H9 (cell line): ENCODE measurements at regions not wholly inside any gene's neighbourhood (a gene's known extent, or its start where the extent isn't known, plus 50 kb on each side); places are given as distances from the start of the nearest gene placed in this dataset.

Experiments
- DNase-seq: peaks from one replicate; pipeline ENCODE4 v3.0.0-alpha.2; 2017
- H2AFZ ChIP-seq: one replicate; pipeline ENCODE4 v1.6.1; 2013; ENCODE audit warnings: mild to moderate bottlenecking, low read length, control low read depth, moderate library complexity
- H2AK5ac ChIP-seq: 2 replicates; pipeline ENCODE4 v1.6.1; 2013; ENCODE audit warnings: low read length, control low read depth, mixed read lengths; ENCODE audit not compliant: insufficient read length
- H2BK120ac ChIP-seq: one replicate; pipeline ENCODE4 v1.6.1; 2013; ENCODE audit warnings: low read depth, mild to moderate bottlenecking, low read length, control low read depth, inconsistent platforms; ENCODE audit not compliant: poor library complexity, severe bottlenecking
- H2BK12ac ChIP-seq: 2 replicates; pipeline ENCODE4 v1.6.1; 2013; ENCODE audit warnings: low read length, control low read depth, mixed read lengths, low read depth; ENCODE audit not compliant: insufficient read length
- H2BK15ac ChIP-seq: 2 replicates; pipeline ENCODE4 v1.6.1; 2013; ENCODE audit warnings: low read depth, low read length, control low read depth
- H2BK20ac ChIP-seq: one replicate; pipeline ENCODE4 v1.6.1; 2013; ENCODE audit warnings: low read depth, mild to moderate bottlenecking, low read length, control low read depth, inconsistent platforms; ENCODE audit not compliant: poor library complexity, severe bottlenecking
- H2BK5ac ChIP-seq: 2 replicates; pipeline ENCODE4 v1.6.1; 2013; ENCODE audit warnings: low read length, control low read depth, mixed read lengths; ENCODE audit not compliant: insufficient read length
- H3K14ac ChIP-seq: 2 replicates; pipeline ENCODE4 v1.6.1; 2013; ENCODE audit warnings: low read length, control low read depth; ENCODE audit not compliant: insufficient read depth
- H3K18ac ChIP-seq: 2 replicates; pipeline ENCODE4 v1.6.1; 2013; ENCODE audit warnings: low read depth, mild to moderate bottlenecking, mixed read lengths, low read length, control low read depth; ENCODE audit not compliant: insufficient read length
- H3K23ac ChIP-seq: 2 replicates; pipeline ENCODE4 v1.6.1; 2013; ENCODE audit warnings: low read length, control low read depth, mixed read lengths, low read depth; ENCODE audit not compliant: insufficient read length
- H3K23me2 ChIP-seq: 2 replicates; pipeline ENCODE4 v1.6.1; 2013; ENCODE audit warnings: low read depth, mild to moderate bottlenecking, mixed read lengths, low read length, control low read depth; ENCODE audit not compliant: insufficient read length, poor library complexity, severe bottlenecking
- H3K27ac ChIP-seq: 2 replicates; pipeline ENCODE4 v1.5.1; 2013; ENCODE audit warnings: low read length, control low read depth, mixed read lengths, low read depth; ENCODE audit not compliant: insufficient read length
- H3K27me3 ChIP-seq: 2 replicates; pipeline ENCODE4 v1.6.1; 2013; ENCODE audit warnings: low read length, control low read depth, inconsistent platforms; ENCODE audit not compliant: insufficient read depth
- H3K4ac ChIP-seq: 2 replicates; pipeline ENCODE4 v1.6.1; 2013; ENCODE audit warnings: low read depth, mild to moderate bottlenecking, control low read depth, inconsistent platforms, low read length, moderate library complexity
- H3K4me1 ChIP-seq: 2 replicates; pipeline ENCODE4 v1.6.1; 2013; ENCODE audit warnings: low read length, control low read depth, inconsistent platforms; ENCODE audit not compliant: insufficient read depth
- H3K4me2 ChIP-seq: 2 replicates; pipeline ENCODE4 v1.6.1; 2013; ENCODE audit warnings: low read length, control low read depth, mixed read lengths; ENCODE audit not compliant: insufficient read length, insufficient read depth
- H3K56ac ChIP-seq: 2 replicates; pipeline ENCODE4 v1.6.1; 2013; ENCODE audit warnings: low read depth, mild to moderate bottlenecking, mixed read lengths, low read length, control low read depth; ENCODE audit not compliant: insufficient read length
- H3K79me1 ChIP-seq: 2 replicates; pipeline ENCODE4 v1.6.1; 2013; ENCODE audit warnings: low read depth, mild to moderate bottlenecking, moderate library complexity, low read length, control low read depth, inconsistent platforms; ENCODE audit not compliant: insufficient read depth, poor library complexity, severe bottlenecking
- H3K79me2 ChIP-seq: 2 replicates; pipeline ENCODE4 v1.6.1; 2013; ENCODE audit warnings: low read length, control low read depth, inconsistent platforms; ENCODE audit not compliant: insufficient read depth
- H3K9ac ChIP-seq: 2 replicates; pipeline ENCODE4 v1.6.1; 2013; ENCODE audit warnings: low read length, control low read depth, mixed read lengths; ENCODE audit not compliant: insufficient read length; ENCODE audit errors: extremely low read depth
- H3K9me3 ChIP-seq: one replicate; pipeline ENCODE4 v1.6.1; 2013; ENCODE audit warnings: low read depth, low read length, inconsistent platforms; ENCODE audit not compliant: control insufficient read depth
- H3T11ph ChIP-seq: one replicate; pipeline ENCODE4 v1.6.1; 2013; ENCODE audit warnings: mild to moderate bottlenecking, low read length, control low read depth, inconsistent platforms
- H4K20me1 ChIP-seq: one replicate; pipeline ENCODE4 v1.6.1; 2013; ENCODE audit not compliant: control insufficient read depth, insufficient read length, insufficient read depth
- H4K5ac ChIP-seq: 2 replicates; pipeline ENCODE4 v1.6.1; 2013; ENCODE audit warnings: low read depth, mild to moderate bottlenecking, mixed read lengths, low read length, control low read depth; ENCODE audit not compliant: insufficient read length
- H4K8ac ChIP-seq: replicated peaks from 2 replicates; pipeline ENCODE4 v1.6.1; 2013; ENCODE audit warnings: low read length, control low read depth, mixed read lengths, low read depth; ENCODE audit not compliant: insufficient read length
- H4K91ac ChIP-seq: 2 replicates; pipeline ENCODE4 v1.6.1; 2013; ENCODE audit warnings: low read depth, mild to moderate bottlenecking, moderate library complexity, mixed read lengths, low read length, control low read depth; ENCODE audit not compliant: insufficient read length
- H3K27ac Mint-ChIP-seq, 3 experiments: 2 replicates in 2 of 3; 3 replicates in 1 of 3; pipeline ENCODE4 v1.8.0; 2020 to 2021; ENCODE audit warnings: mixed read lengths in 3 of 3, mild to moderate bottlenecking in 1 of 3, moderate library complexity in 1 of 3
- H3K27me3 Mint-ChIP-seq: 2 replicates; pipeline ENCODE4 v1.8.0; 2021; ENCODE audit warnings: low read depth, mild to moderate bottlenecking, moderate library complexity, mixed read lengths
- H3K36me3 Mint-ChIP-seq, 3 experiments: 2 replicates in 2 of 3; 3 replicates in 1 of 3; pipeline ENCODE4 v1.8.0; 2020 to 2021; ENCODE audit warnings: low read depth in 3 of 3, mixed read lengths in 3 of 3; ENCODE audit not compliant: insufficient read depth in 1 of 3
- H3K4me1 Mint-ChIP-seq, 2 experiments: 2 replicates each; pipeline ENCODE4 v1.8.0; 2020; ENCODE audit warnings: mixed read lengths in 2 of 2
- H3K4me3 Mint-ChIP-seq, 2 experiments: 2 replicates in 1 of 2; 3 replicates in 1 of 2; pipeline ENCODE4 v1.8.0; 2020 to 2021; ENCODE audit warnings: mild to moderate bottlenecking in 2 of 2, mixed read lengths in 2 of 2, moderate library complexity in 1 of 2
- H3K9me3 Mint-ChIP-seq, 2 experiments: 2 replicates in 1 of 2; 3 replicates in 1 of 2; pipeline ENCODE4 v1.8.0; 2020; ENCODE audit warnings: mild to moderate bottlenecking in 2 of 2, mixed read lengths in 2 of 2, moderate library complexity in 1 of 2
- CTCF ChIP-seq: fragments of 200-600 bp; sonication (generic); conservative IDR thresholded peaks from 3 replicates; pipeline ENCODE4 v1.8.0; 2021; ENCODE audit warnings: antibody characterized with exemption, mild to moderate bottlenecking
- WGBS: extraction: QIAGEN DNeasy Blood & Tissue Kit; methylation state at CpG from one replicate; pipeline ENCODE4 v1.1.7; 2013; ENCODE audit warnings: missing lambda C conversion rate, low lambda C conversion rate, mixed read lengths; ENCODE audit not compliant: insufficient read length; ENCODE audit errors: extremely low coverage; 5-methylcytosine and 5-hydroxymethylcytosine counted together

- TF ChIP-seq CTCF, result peak; percentile 30; the same call in 2 of the 3 replicates
- Histone ChIP-seq H3K4me1 (peaks cover 13% of the 10 kb centered on the region), H3K4me2 (no peak overlapping the region)
Observed at GRCh38 chr16:9144106-9144505, 52.7 kb downstream of the HAPSTR1 start.

More at GRCh38 chr16:9144106-9144505, 52.7 kb downstream of the HAPSTR1 start:
- Histone ChIP-seq H2BK20ac (no peak overlapping the region), H3K9me3 (no peaks in the 10 kb centered on the region), H2BK15ac (no peak overlapping the region), H3K79me1 (no peaks in the 10 kb centered on the region), H2BK12ac (no peak overlapping the region), H4K5ac (no peak overlapping the region), H4K8ac (no peak overlapping the region), H3K9ac (no peak overlapping the region), H2AFZ (no peak overlapping the region), H3K23me2 (no peaks in the 10 kb centered on the region), H2BK5ac (no peak overlapping the region), H4K20me1 (no peaks in the 10 kb centered on the region), H3K79me2 (no peaks in the 10 kb centered on the region), H3K23ac (no peak overlapping the region), H4K91ac (no peak overlapping the region), H3K14ac (no peak overlapping the region), H3K27ac (no peak overlapping the region), H2AK5ac (no peak overlapping the region), H3K18ac (no peak overlapping the region), H3T11ph (no peak overlapping the region), H3K4ac (no peak overlapping the region), H2BK120ac (no peak overlapping the region), H3K27me3 (no peaks in the 10 kb centered on the region), H3K56ac (no peak overlapping the region)
- Mint-ChIP-seq H3K27me3 (no peaks in the 10 kb centered on the region; the same call in 1 of the 2 replicates), H3K9me3 (peaks cover 4 to 16% of the 10 kb centered on the region in 2 experiments; a peak in 4 of 5 replicates), H3K4me3 (no peak overlapping the region), H3K27ac (peak overlapping the region in 1 of 3 experiments; percentile 28; a peak in 2 of 7 replicates), H3K36me3 (peaks cover 4 to 13% (median 5%) of the 10 kb centered on the region in 3 experiments; a peak in 6 of 7 replicates), H3K4me1 (peaks cover 23 to 27% of the 10 kb centered on the region in 2 experiments)
- no peak for DNase-seq
- WGBS, result no CpG with 5 or more reads among the region's 8 CpGs
